LNCaP clone FGC (cell line): ENCODE measurements at regions not wholly inside any gene's neighbourhood (a gene's known extent, or its start where the extent isn't known, plus 50 kb on each side); places are given as distances from the start of the nearest gene placed in this dataset.
A peak's percentile ranks its signal among the peaks of the same experiment; 100 is the strongest.

Source experiments
- DNase-seq: peaks from one replicate; pipeline ENCODE4 v3.0.0-alpha.2; 2011; ENCODE audit warnings: low read depth
- H3K4me3 ChIP-seq: 2 replicates; pipeline ENCODE4 v1.5.1; 2011; ENCODE audit warnings: mild to moderate bottlenecking, low read depth, low read length, control low read depth
- CTCF ChIP-seq: IDR thresholded peaks from 2 replicates; pipeline ENCODE4 v1.5.1; 2012; ENCODE audit warnings: mild to moderate bottlenecking; ENCODE audit not compliant: control insufficient read depth, insufficient read depth; ENCODE audit errors: extremely low read depth

DNA sequence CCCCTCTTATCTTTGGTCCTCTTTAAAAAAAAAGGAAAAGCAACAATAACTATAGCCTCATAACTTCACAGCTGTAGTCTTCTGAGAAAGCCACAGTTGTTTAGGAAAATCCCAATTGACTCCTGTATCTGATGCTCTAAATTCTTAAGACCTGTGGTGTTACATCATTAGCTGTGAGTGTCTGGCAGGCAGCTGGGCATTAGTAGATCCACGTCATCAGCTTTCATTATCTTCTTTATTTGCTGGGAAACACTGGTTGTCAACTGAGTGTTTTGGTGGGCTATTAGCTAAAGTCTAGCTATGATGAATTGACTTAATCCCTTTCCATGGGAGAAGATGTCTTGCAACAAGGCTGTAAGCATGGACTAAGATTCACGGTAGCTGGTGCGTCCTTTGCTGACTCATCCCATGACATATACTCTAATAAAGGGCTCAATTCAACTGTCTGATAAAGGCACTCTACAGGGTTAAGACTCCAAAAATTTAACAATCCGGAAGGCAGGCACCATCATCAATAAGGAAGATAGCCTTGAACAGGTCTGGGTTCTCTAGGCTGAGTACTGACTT lies 517.2 kb downstream of the PLCL1 start:
- DNase-seq: no peak

DNA sequence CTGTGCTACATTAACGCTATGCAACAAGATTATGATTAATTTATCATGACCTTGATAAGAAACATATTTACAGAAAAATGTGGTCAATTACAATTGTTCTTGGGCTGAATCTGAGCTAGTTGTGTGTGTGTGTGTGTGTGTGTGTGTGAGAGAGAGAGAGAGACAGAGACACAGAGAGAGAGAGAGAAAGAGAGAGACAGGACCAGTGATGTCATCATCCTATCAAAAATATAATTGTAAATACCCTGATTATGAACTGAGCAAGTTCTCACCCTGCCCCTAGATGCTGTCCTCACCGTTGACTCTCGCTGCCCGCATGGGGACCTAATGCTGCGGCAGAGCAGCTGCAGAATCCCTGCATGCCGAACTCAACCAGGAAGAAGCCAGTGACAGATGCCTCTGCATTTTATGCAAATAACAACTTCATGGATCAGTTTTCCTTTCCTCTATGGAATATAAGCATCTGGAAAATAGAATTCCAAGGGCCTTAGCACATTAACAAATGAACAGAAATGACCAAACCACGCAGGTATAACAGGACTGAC lies 512.5 kb downstream of the PLCL1 start:
- no peak for TF ChIP-seq CTCF
- no peak for DNase-seq
- H3K4me3 ChIP-seq: no peak overlapping the region

More for the DNA sequence above, 517.2 kb downstream of the PLCL1 start:
- no peak for TF ChIP-seq CTCF
- H3K4me3 ChIP-seq: no peak overlapping the region

GRCh38 chr2:198315791-198316630 lies 511.6 kb downstream of the PLCL1 start:
- TF ChIP-seq CTCF: no peak
- DNase-seq: no peak
- H3K4me3 ChIP-seq: no peak overlapping the region

GRCh38 chr2:198314559-198315153 lies 510.3 kb downstream of the PLCL1 start:
- TF ChIP-seq CTCF: peak; percentile 67
- no peak overlapping the region for H3K4me3 ChIP-seq
- peak; percentile 3 for DNase-seq

- H3K4me3 ChIP-seq: no peak overlapping the region
- DNase-seq: no peak
- no peak for TF ChIP-seq CTCF
Measured at GRCh38 chr2:198312596-198313483, 508.4 kb downstream of the PLCL1 start.

DNA sequence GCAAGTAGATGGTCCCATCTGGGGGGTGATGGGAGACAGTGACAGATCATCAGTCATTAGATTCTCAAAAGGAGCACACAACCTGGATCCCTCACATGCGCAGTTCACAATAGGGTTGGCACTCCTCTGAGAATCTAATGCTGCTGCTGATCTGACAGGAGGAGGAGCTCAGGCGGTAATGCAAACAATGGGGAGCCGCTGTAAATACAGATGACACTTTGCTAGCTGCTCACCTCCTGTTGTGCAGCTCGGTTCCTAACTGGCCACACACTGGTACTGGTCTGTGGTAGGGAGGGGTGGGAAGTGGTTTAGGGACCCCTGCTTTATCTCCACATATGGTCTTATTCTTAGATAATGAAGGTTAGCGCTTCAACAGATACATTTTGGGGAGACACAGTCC lies 506.6 kb downstream of the PLCL1 start:
- DNase-seq: no peak
- TF ChIP-seq CTCF: no peak
- H3K4me3 ChIP-seq: no peak overlapping the region
